Stimulated activated naive B cell treated with anti-CD40 and anti-IgM and Interleukin-4, amounts not matched to agents 10 μg/mL and 1 μg/mL and 100 μg/mL, for 72 hours (primary cell): ENCODE measurements at regions not wholly inside any gene's neighbourhood (a gene's known extent, or its start where the extent isn't known, plus 50 kb on each side); places are given as distances from the start of the nearest gene placed in this dataset.
"Not testable (repeated sequence)": the region's sequence is repeated elsewhere in the genome, so short reads cannot be mapped to it uniquely, and the experiment has no call there.

Experiments used
- ATAC-seq, 2 donors: fragments of 150-1000 bp; cut with Tn5 transposase; replicated peaks; 2 replicates each; pipeline ENCODE4 v1.10.0; 2021; ENCODE audit warnings: moderate library complexity in 1 of 2
- DNase-seq: peaks from one replicate; pipeline ENCODE4 v3.0.0; 2021
- H3K27ac Mint-ChIP-seq: one replicate; pipeline ENCODE4 v1.8.0; 2022; ENCODE audit warnings: mild to moderate bottlenecking, mixed read lengths
- H3K27me3 Mint-ChIP-seq, 2 donors: one replicate each; pipeline ENCODE4 v1.8.0; 2022; ENCODE audit warnings: mixed read lengths in 2 of 2
- H3K36me3 Mint-ChIP-seq, 2 donors: one replicate each; pipeline ENCODE4 v1.8.0; 2022; ENCODE audit warnings: mixed read lengths in 2 of 2, mild to moderate bottlenecking in 1 of 2
- H3K4me1 Mint-ChIP-seq, 2 donors: one replicate each; pipeline ENCODE4 v1.8.0; 2022; ENCODE audit warnings: mixed read lengths in 2 of 2, mild to moderate bottlenecking in 1 of 2
- H3K4me3 Mint-ChIP-seq, 2 donors: one replicate each; pipeline ENCODE4 v1.8.0; 2022; ENCODE audit warnings: mild to moderate bottlenecking in 2 of 2, mixed read lengths in 2 of 2, moderate library complexity in 1 of 2
- H3K9me3 Mint-ChIP-seq, 2 donors: one replicate each; pipeline ENCODE4 v1.8.0; 2022; ENCODE audit warnings: mixed read lengths in 2 of 2, mild to moderate bottlenecking in 1 of 2

- not testable (repeated sequence) for H3K4me3 Mint-ChIP-seq, H3K4me1 Mint-ChIP-seq, DNase-seq, H3K27me3 Mint-ChIP-seq, ATAC-seq, H3K9me3 Mint-ChIP-seq, H3K27ac Mint-ChIP-seq, H3K36me3 Mint-ChIP-seq
Observed at GRCh38 chr1:761791-762190, 75.3 kb upstream of the OR4F16 start.

GRCh38 chr1:771449-771848 is 85.0 kb upstream of the OR4F16 start:
- not testable (repeated sequence) for H3K4me3 Mint-ChIP-seq, H3K4me1 Mint-ChIP-seq, H3K9me3 Mint-ChIP-seq, DNase-seq, ATAC-seq, H3K36me3 Mint-ChIP-seq, H3K27ac Mint-ChIP-seq, H3K27me3 Mint-ChIP-seq

GRCh38 chr1:777480-778180 is 91.2 kb upstream of the OR4F16 start:
- Mint-ChIP-seq H3K4me3 (peak overlapping the region; percentile 95 to 96), H3K27ac (peak overlapping the region; percentile 100)
- H3K4me1 Mint-ChIP-seq, H3K9me3 Mint-ChIP-seq, ATAC-seq, H3K36me3 Mint-ChIP-seq, DNase-seq, H3K27me3 Mint-ChIP-seq: not testable (repeated sequence)

- Mint-ChIP-seq H3K27ac (peak overlapping the region; percentile 100), H3K4me3 (peak overlapping the region; percentile 95 to 96)
- not testable (repeated sequence) for H3K27me3 Mint-ChIP-seq, H3K36me3 Mint-ChIP-seq, H3K4me1 Mint-ChIP-seq, H3K9me3 Mint-ChIP-seq
- peak; percentile 99 for DNase-seq
- peak; percentile 98 to 99 for ATAC-seq
Observed at GRCh38 chr1:778451-779278, 92.2 kb upstream of the OR4F16 start.

GRCh38 chr1:779621-780020 is 93.2 kb upstream of the OR4F16 start:
- DNase-seq, H3K27ac Mint-ChIP-seq: not testable (repeated sequence)

GRCh38 chr1:788835-789234 is 102.4 kb upstream of the OR4F16 start:
- Mint-ChIP-seq H3K27me3 (no peaks in the 10 kb centered on the region), H3K9me3 (peaks cover 0 to 3% of the 10 kb centered on the region in 2 donors), H3K4me3 (no peak overlapping the region), H3K27ac (no peak overlapping the region), H3K36me3 (peaks cover 8 to 10% of the 10 kb centered on the region in 2 donors), H3K4me1 (no peaks in the 10 kb centered on the region)
- DNase-seq: no peak
- ATAC-seq: no peak

More at GRCh38 chr1:779621-780020, 93.2 kb upstream of the OR4F16 start:
- H3K9me3 Mint-ChIP-seq, H3K27me3 Mint-ChIP-seq, H3K4me1 Mint-ChIP-seq, H3K36me3 Mint-ChIP-seq, ATAC-seq: not testable (repeated sequence)
- peak overlapping the region; percentile 95 to 96 for H3K4me3 Mint-ChIP-seq

- not testable (repeated sequence) for DNase-seq
Observed at GRCh38 chr1:789606-790005, 103.2 kb upstream of the OR4F16 start.

GRCh38 chr1:790388-790930 is 104.0 kb upstream of the OR4F16 start:
- not testable (repeated sequence) for H3K4me3 Mint-ChIP-seq, H3K4me1 Mint-ChIP-seq, ATAC-seq

More at GRCh38 chr1:789606-790005, 103.2 kb upstream of the OR4F16 start:
- ATAC-seq, H3K27ac Mint-ChIP-seq, H3K9me3 Mint-ChIP-seq, H3K27me3 Mint-ChIP-seq, H3K4me3 Mint-ChIP-seq, H3K36me3 Mint-ChIP-seq, H3K4me1 Mint-ChIP-seq: not testable (repeated sequence)

GRCh38 chr1:794310-794709 is 107.9 kb upstream of the OR4F16 start:
- not testable (repeated sequence) for ATAC-seq, H3K4me3 Mint-ChIP-seq, H3K36me3 Mint-ChIP-seq, H3K27me3 Mint-ChIP-seq, H3K9me3 Mint-ChIP-seq, H3K27ac Mint-ChIP-seq, H3K4me1 Mint-ChIP-seq, DNase-seq

More at GRCh38 chr1:790388-790930, 104.0 kb upstream of the OR4F16 start:
- DNase-seq, H3K27me3 Mint-ChIP-seq, H3K27ac Mint-ChIP-seq, H3K9me3 Mint-ChIP-seq, H3K36me3 Mint-ChIP-seq: not testable (repeated sequence)

- not testable (repeated sequence) for DNase-seq, ATAC-seq, H3K36me3 Mint-ChIP-seq, H3K4me3 Mint-ChIP-seq, H3K27ac Mint-ChIP-seq, H3K9me3 Mint-ChIP-seq, H3K4me1 Mint-ChIP-seq, H3K27me3 Mint-ChIP-seq
Observed at GRCh38 chr1:794918-795584, 108.6 kb upstream of the OR4F16 start.

GRCh38 chr1:797649-798048 is 111.2 kb upstream of the OR4F16 start:
- not testable (repeated sequence) for DNase-seq, H3K27me3 Mint-ChIP-seq, H3K27ac Mint-ChIP-seq, H3K36me3 Mint-ChIP-seq, H3K4me1 Mint-ChIP-seq, ATAC-seq, H3K4me3 Mint-ChIP-seq, H3K9me3 Mint-ChIP-seq

GRCh38 chr1:800397-800796 is 113.9 kb upstream of the OR4F16 start:
- not testable (repeated sequence) for H3K4me1 Mint-ChIP-seq, H3K9me3 Mint-ChIP-seq, H3K36me3 Mint-ChIP-seq, DNase-seq, H3K27me3 Mint-ChIP-seq, ATAC-seq, H3K4me3 Mint-ChIP-seq, H3K27ac Mint-ChIP-seq

GRCh38 chr1:804378-805115 is 118.1 kb upstream of the OR4F16 start:
- H3K36me3 Mint-ChIP-seq, H3K4me1 Mint-ChIP-seq, H3K27me3 Mint-ChIP-seq, H3K27ac Mint-ChIP-seq, H3K9me3 Mint-ChIP-seq, H3K4me3 Mint-ChIP-seq: not testable (repeated sequence)
- peak; percentile 96 to 98 for ATAC-seq
- peak; percentile 44 for DNase-seq

GRCh38 chr1:805310-805709 is 118.4 kb upstream of the SAMD11 start:
- not testable (repeated sequence) for H3K4me1 Mint-ChIP-seq, H3K27me3 Mint-ChIP-seq, H3K36me3 Mint-ChIP-seq, H3K9me3 Mint-ChIP-seq, DNase-seq, H3K4me3 Mint-ChIP-seq
- H3K27ac Mint-ChIP-seq: peak overlapping the region; percentile 5
- ATAC-seq: peak; percentile 63 to 64
